VCaP (cell line): ENCODE measurements at regions not wholly inside any gene's neighbourhood (a gene's known extent, or its start where the extent isn't known, plus 50 kb on each side); places are given as distances from the start of the nearest gene placed in this dataset.

Source experiments
- H3K27ac ChIP-seq: fragments of 450-650 bp; 2 replicates; pipeline ENCODE4 v1.5.1; 2017
- CTCF ChIP-seq: fragments of 450-650 bp; conservative IDR thresholded peaks from 2 replicates; pipeline ENCODE4 v1.5.1; 2017; ENCODE audit warnings: mild to moderate bottlenecking, moderate library complexity

DNA sequence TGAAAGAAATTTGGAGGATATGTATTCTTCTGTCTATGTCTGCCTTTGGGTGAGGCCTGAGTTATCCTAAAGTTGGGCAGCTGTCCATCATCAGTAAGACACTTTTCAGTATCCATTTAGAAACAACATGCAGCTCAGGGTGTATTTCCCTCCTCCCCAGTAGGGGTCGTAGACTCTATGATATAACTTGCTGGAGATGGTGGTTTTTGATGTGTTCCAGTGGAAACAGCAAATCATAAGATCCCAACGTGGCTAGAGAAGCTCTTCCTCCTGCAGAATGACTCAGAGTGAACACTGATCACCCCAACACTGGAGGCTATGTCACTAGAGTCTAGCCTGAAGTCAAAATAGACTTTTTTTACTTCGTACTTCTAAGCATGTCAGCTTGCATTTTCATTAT is 331.6 kb upstream of the STXBP6 start:
- no peak overlapping the region for H3K27ac ChIP-seq
- peak; percentile 9; the same call in 1 of the 2 replicates for TF ChIP-seq CTCF

DNA sequence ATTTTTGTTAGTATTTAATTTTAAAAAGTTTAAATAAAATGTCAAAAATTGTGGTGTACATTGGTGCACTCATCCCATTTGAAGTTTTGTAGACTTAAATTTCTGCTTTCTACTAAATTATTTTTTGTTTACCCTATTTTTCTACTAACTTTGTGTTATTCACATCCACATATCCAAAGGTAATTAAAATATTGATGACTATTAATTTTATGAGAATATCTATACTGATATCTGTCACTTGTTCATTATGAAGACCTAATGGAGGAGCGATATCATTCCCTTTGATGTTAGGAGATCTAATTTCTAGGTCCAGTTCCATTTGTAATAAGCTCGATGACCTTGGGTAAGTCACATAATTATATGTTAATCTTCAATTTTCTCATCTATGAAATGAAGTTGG is 325.7 kb upstream of the STXBP6 start:
- no peak overlapping the region for H3K27ac ChIP-seq
- no peak for TF ChIP-seq CTCF

GRCh38 chr14:25371068-25371467 is 321.1 kb upstream of the STXBP6 start:
- peak overlapping the region; percentile 99 for H3K27ac ChIP-seq
- TF ChIP-seq CTCF = no peak

GRCh38 chr14:25370057-25370456 is 320.1 kb upstream of the STXBP6 start:
- H3K27ac ChIP-seq = peak overlapping the region; percentile 99

- no peak overlapping the region for H3K27ac ChIP-seq
- TF ChIP-seq CTCF = no peak
Observed at GRCh38 chr14:25358330-25358729, 308.4 kb upstream of the STXBP6 start.

DNA sequence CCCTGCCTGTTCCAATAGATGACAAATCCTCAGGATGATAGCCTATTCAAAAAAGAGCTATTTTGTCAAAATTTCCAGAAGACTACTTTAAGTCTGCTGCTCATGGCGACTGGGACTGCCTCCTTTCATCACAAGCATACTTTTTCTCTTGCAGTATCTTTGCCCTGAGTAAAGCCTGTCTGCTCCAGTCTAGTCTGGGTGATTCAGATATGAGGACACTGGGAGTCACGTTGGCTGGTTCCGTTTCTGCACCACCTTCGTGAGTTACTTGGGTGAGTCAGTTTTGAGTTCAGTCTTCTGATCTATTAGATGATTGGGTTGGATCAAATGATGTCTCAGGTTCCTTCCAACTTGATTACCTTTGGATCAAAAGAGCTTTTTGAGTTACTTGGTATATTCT is 301.3 kb upstream of the STXBP6 start:
- no peak overlapping the region for H3K27ac ChIP-seq
- TF ChIP-seq CTCF = no peak

- TF ChIP-seq CTCF = no peak
- no peak overlapping the region for H3K27ac ChIP-seq
Observed at GRCh38 chr14:25350802-25351201, 300.9 kb upstream of the STXBP6 start.

DNA sequence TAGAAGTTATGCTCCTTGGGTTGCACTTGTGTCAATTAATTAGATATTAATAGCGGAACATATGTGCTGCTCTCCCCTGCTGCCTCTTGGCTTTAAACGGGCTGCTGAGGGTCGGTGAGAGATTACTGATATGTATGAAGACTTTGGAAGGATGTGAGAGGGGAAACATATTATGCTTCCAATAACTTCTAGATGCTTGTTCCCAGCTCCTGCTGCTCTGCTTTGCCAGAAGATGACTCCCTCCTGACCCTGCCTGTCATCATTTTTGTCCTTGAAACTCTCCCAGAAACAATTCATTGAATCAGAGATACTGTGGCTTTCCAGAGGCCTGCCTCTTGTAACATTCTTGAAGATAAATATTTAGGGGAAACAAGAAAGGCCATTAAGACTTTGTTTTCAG is 300.1 kb upstream of the STXBP6 start:
- no peak for TF ChIP-seq CTCF
- no peak overlapping the region for H3K27ac ChIP-seq
